Stimulated activated CD8-positive, alpha-beta memory T cell treated with anti-CD3 and anti-CD28 coated beads, Interleukin-15, amount 100 ng/mL, for 48 hours (primary cell): ENCODE measurements at regions not wholly inside any gene's neighbourhood (a gene's known extent, or its start where the extent isn't known, plus 50 kb on each side); places are given as distances from the start of the nearest gene placed in this dataset.

Source experiments
- DNase-seq, 2 donors: peaks; one replicate each; pipeline ENCODE4 v3.0.0-alpha.2; 2020; ENCODE audit warnings: low read depth in 2 of 2

- no peak for DNase-seq
These were observed 437.1 kb downstream of the ZEB2 start for GRCh38 chr2:144082777-144083176.

- no peak for DNase-seq
These were observed 437.6 kb downstream of the ZEB2 start for GRCh38 chr2:144082327-144082726.

GRCh38 chr2:144081272-144081671, 438.6 kb downstream of the ZEB2 start:
- DNase-seq, result no peak

- no peak for DNase-seq
These were observed 440.1 kb downstream of the ZEB2 start for GRCh38 chr2:144079803-144080202.

- no peak for DNase-seq
These were observed 440.9 kb downstream of the ZEB2 start for GRCh38 chr2:144078802-144079724.

- no peak for DNase-seq
These were observed 441.8 kb downstream of the ZEB2 start for GRCh38 chr2:144078106-144078505.

GRCh38 chr2:144074450-144074849, 445.5 kb downstream of the ZEB2 start:
- no peak for DNase-seq

- no peak for DNase-seq
These were observed 448.5 kb downstream of the ZEB2 start for GRCh38 chr2:144071461-144071860.

- no peak for DNase-seq
These were observed 452.4 kb downstream of the ZEB2 start for GRCh38 chr2:144067506-144067905.

GRCh38 chr2:144063602-144064001, 456.3 kb downstream of the ZEB2 start:
- DNase-seq, result no peak

GRCh38 chr2:144054911-144055310, 465.0 kb downstream of the ZEB2 start:
- DNase-seq, result no peak

GRCh38 chr2:144052083-144052482, 467.8 kb downstream of the ZEB2 start:
- no peak for DNase-seq

- no peak for DNase-seq
These were observed 470.8 kb downstream of the ZEB2 start for GRCh38 chr2:144049137-144049536.

- no peak for DNase-seq
These were observed 471.3 kb downstream of the ZEB2 start for GRCh38 chr2:144048631-144049060.

- no peak for DNase-seq
These were observed 477.2 kb downstream of the ZEB2 start for GRCh38 chr2:144042751-144043150.

GRCh38 chr2:144041612-144042011, 478.3 kb downstream of the ZEB2 start:
- DNase-seq, result no peak

GRCh38 chr2:144040834-144041233, 479.1 kb downstream of the ZEB2 start:
- no peak for DNase-seq

- DNase-seq, result no peak
These were observed 487.4 kb downstream of the ZEB2 start for GRCh38 chr2:144032566-144032965.

GRCh38 chr2:144030791-144031190, 489.1 kb downstream of the ZEB2 start:
- no peak for DNase-seq

GRCh38 chr2:144027593-144027992, 492.3 kb downstream of the ZEB2 start:
- no peak for DNase-seq

- DNase-seq, result no peak
These were observed 493.2 kb downstream of the ZEB2 start for GRCh38 chr2:144026753-144027152.

- DNase-seq, result no peak
These were observed 499.9 kb downstream of the ZEB2 start for GRCh38 chr2:144020047-144020446.

- no peak for DNase-seq
These were observed 504.2 kb downstream of the ZEB2 start for GRCh38 chr2:144015655-144016245.
